HL-60 (cell line): ENCODE measurements at regions not wholly inside any gene's neighbourhood (a gene's known extent, or its start where the extent isn't known, plus 50 kb on each side); places are given as distances from the start of the nearest gene placed in this dataset.

ENCODE experiments used
- POLR2AphosphoS5 ChIP-seq: IDR thresholded peaks from 2 replicates; pipeline ENCODE4 v1.6.1; 2012; ENCODE audit warnings: low read depth
- SPI1 ChIP-seq: IDR thresholded peaks from 2 replicates; pipeline ENCODE4 v1.6.1; 2012; ENCODE audit warnings: low read depth, mild to moderate bottlenecking, borderline replicate concordance
- TF ChIP-seq, protein P1 (sequence below): IDR thresholded peaks from one replicate; pipeline ENCODE4 v1.5.1; 2011; ENCODE audit warnings: low read length, control low read depth, inconsistent platforms; ENCODE audit not compliant: insufficient read depth
- TF ChIP-seq, protein P2 (sequence below): IDR thresholded peaks from 2 replicates; pipeline ENCODE4 v1.6.1; 2012; ENCODE audit warnings: low read depth; ENCODE audit not compliant: insufficient replicate concordance

- TF ChIP-seq, protein P1, sequence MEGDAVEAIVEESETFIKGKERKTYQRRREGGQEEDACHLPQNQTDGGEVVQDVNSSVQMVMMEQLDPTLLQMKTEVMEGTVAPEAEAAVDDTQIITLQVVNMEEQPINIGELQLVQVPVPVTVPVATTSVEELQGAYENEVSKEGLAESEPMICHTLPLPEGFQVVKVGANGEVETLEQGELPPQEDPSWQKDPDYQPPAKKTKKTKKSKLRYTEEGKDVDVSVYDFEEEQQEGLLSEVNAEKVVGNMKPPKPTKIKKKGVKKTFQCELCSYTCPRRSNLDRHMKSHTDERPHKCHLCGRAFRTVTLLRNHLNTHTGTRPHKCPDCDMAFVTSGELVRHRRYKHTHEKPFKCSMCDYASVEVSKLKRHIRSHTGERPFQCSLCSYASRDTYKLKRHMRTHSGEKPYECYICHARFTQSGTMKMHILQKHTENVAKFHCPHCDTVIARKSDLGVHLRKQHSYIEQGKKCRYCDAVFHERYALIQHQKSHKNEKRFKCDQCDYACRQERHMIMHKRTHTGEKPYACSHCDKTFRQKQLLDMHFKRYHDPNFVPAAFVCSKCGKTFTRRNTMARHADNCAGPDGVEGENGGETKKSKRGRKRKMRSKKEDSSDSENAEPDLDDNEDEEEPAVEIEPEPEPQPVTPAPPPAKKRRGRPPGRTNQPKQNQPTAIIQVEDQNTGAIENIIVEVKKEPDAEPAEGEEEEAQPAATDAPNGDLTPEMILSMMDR, result no peak
- TF ChIP-seq POLR2AphosphoS5, result no peak
- no peak for TF ChIP-seq SPI1
- TF ChIP-seq, protein P2, sequence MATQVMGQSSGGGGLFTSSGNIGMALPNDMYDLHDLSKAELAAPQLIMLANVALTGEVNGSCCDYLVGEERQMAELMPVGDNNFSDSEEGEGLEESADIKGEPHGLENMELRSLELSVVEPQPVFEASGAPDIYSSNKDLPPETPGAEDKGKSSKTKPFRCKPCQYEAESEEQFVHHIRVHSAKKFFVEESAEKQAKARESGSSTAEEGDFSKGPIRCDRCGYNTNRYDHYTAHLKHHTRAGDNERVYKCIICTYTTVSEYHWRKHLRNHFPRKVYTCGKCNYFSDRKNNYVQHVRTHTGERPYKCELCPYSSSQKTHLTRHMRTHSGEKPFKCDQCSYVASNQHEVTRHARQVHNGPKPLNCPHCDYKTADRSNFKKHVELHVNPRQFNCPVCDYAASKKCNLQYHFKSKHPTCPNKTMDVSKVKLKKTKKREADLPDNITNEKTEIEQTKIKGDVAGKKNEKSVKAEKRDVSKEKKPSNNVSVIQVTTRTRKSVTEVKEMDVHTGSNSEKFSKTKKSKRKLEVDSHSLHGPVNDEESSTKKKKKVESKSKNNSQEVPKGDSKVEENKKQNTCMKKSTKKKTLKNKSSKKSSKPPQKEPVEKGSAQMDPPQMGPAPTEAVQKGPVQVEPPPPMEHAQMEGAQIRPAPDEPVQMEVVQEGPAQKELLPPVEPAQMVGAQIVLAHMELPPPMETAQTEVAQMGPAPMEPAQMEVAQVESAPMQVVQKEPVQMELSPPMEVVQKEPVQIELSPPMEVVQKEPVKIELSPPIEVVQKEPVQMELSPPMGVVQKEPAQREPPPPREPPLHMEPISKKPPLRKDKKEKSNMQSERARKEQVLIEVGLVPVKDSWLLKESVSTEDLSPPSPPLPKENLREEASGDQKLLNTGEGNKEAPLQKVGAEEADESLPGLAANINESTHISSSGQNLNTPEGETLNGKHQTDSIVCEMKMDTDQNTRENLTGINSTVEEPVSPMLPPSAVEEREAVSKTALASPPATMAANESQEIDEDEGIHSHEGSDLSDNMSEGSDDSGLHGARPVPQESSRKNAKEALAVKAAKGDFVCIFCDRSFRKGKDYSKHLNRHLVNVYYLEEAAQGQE, result no peak
Observed at GRCh38 chr4:108529984-108530905, 90.1 kb upstream of the RPL34 start.
